ENCODE measurements at regions not wholly inside any gene's neighbourhood (a gene's known extent, or its start where the extent isn't known, plus 50 kb on each side); places are given as distances from the start of the nearest gene placed in this dataset.
A peak's percentile ranks its signal among the peaks of the same experiment; 100 is the strongest.

- TF ChIP-seq CEBPG (CRISPR knock-in tag; IDR thresholded peaks at IDR 0.05) (no peak), CEBPG (tag; conservative IDR thresholded peaks at IDR 0.05 in 1 of 2, IDR thresholded peaks at IDR 0.05 in 1 of 2) (peak; percentile 55 to 67; a peak in 3 of 4 replicates), ZBTB11 (CRISPR knock-in tag; IDR thresholded peaks at IDR 0.05) (no peak), ZNF717 (CRISPR knock-in tag; IDR thresholded peaks at IDR 0.05) (no peak), ZBTB34 (CRISPR knock-in tag; IDR thresholded peaks at IDR 0.05) (no peak), DMBX1 (CRISPR knock-in tag; IDR thresholded peaks at IDR 0.05; ENCODE audit: borderline replicate concordance) (no peak; the same call in 1 of the 2 replicates), RFX1 (IDR thresholded peaks at IDR 0.05) (no peak), ZBTB33 (CRISPR knock-in tag; IDR thresholded peaks at IDR 0.05) (no peak), NEUROD1 (IDR thresholded peaks at IDR 0.05; ENCODE audit: borderline replicate concordance, low read depth, low read length, partially characterized antibody) (no peak), TAF15 (IDR thresholded peaks at IDR 0.05; ENCODE audit: low read depth, low read length) (no peak), COPS2 (conservative IDR thresholded peaks at IDR 0.05) (no peak), SMARCE1 (IDR thresholded peaks at IDR 0.05) (peak; percentile 86), ZKSCAN8 (CRISPR knock-in tag; IDR thresholded peaks at IDR 0.05) (no peak), ATF2 (CRISPR knock-in tag; IDR thresholded peaks at IDR 0.05) (no peak), BRF1 (IDR thresholded peaks at IDR 0.05; ENCODE audit: borderline replicate concordance, extremely low read depth, insufficient read length) (no peak), ZNF165 (CRISPR knock-in tag; IDR thresholded peaks at IDR 0.05; ENCODE audit: borderline replicate concordance) (no peak), ZFX (CRISPR knock-in tag; IDR thresholded peaks at IDR 0.05) (no peak), ZNF408 (CRISPR knock-in tag; IDR thresholded peaks at IDR 0.05; ENCODE audit: low read depth) (no peak), BRF2 (IDR thresholded peaks at IDR 0.05; ENCODE audit: borderline replicate concordance, insufficient read depth, insufficient read length) (no peak)
Measured at GRCh38 chr15:81942157-81942556, 103.7 kb downstream of the MEX3B start (continued).
